ENCODE measurements at regions not wholly inside any gene's neighbourhood (a gene's known extent, or its start where the extent isn't known, plus 50 kb on each side); places are given as distances from the start of the nearest gene placed in this dataset.

DNA sequence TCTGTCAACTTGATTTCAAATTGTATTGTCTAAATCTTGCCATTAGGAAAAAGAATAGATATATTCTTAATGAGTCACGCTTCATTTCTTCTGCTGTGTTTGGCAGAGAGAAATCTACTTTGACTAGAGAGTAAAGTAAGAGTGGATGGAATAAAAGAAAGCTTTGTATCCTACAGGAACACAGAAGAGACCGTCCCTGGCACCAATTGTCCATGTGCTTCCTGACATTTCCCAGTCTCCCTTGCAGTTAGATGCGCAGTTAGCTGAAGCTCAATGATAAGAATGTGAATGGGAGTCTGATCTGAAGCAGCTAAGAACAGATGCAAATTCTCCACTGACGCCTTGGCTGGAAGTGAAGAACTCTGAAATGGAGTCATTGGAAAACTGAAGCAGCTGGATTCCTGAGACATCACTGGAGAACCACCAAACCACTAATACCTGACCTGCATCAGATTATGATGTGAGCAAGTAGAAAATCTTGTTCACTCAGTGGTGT is 528.2 kb upstream of the MARCKS start:
- TF ChIP-seq, protein P1, sequence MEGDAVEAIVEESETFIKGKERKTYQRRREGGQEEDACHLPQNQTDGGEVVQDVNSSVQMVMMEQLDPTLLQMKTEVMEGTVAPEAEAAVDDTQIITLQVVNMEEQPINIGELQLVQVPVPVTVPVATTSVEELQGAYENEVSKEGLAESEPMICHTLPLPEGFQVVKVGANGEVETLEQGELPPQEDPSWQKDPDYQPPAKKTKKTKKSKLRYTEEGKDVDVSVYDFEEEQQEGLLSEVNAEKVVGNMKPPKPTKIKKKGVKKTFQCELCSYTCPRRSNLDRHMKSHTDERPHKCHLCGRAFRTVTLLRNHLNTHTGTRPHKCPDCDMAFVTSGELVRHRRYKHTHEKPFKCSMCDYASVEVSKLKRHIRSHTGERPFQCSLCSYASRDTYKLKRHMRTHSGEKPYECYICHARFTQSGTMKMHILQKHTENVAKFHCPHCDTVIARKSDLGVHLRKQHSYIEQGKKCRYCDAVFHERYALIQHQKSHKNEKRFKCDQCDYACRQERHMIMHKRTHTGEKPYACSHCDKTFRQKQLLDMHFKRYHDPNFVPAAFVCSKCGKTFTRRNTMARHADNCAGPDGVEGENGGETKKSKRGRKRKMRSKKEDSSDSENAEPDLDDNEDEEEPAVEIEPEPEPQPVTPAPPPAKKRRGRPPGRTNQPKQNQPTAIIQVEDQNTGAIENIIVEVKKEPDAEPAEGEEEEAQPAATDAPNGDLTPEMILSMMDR (IDR thresholded peaks at IDR 0.05): no peak

DNA sequence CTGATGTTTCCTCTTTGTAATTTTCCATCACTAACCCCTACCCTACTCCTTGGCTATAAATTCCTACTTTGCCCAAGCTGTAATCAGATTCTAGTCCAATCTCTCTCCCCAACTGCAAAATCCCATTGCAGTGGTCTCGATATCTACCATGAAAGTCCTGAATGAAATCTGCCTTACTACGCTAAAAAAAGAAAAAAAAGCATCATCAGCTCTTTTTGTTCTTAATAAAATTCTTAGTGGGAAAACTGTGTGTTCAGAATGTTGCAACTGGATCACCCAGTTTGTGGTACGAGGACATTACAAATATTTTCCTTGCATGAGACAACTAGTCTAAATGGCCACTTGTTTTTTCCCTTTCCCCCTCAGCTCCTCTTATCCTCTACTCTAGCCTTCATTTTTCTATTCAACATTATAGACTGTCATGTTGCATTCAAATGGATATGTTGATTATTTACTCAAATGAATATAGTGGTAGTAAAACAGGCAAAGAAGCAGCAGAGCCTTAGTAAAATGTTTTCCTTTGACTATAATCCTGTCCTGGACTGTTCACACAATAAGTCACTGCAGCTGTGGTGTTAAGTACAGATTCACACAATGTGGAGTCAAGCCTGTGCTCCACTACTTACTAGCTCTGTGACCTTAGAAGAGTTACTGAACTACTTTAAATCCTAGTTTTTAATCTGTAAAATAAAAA is 527.1 kb upstream of the MARCKS start:
- TF ChIP-seq, protein P1 (IDR thresholded peaks at IDR 0.05): no peak

DNA sequence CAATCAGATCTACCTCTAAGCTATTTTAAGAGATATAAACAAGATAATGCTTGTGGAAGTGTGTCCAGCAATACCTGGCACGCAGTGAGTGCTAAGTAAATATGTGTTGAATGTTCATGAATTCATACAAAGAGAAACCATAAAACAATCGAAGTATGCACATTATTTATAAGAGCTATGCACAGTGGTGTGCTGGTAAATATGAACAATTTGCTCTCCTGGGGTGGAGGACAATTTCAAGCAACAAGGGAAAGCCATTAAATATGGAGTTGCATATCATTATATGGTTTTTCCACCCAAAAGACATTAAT is 526.6 kb upstream of the MARCKS start:
- TF ChIP-seq, protein P1 (IDR thresholded peaks at IDR 0.05): no peak

DNA sequence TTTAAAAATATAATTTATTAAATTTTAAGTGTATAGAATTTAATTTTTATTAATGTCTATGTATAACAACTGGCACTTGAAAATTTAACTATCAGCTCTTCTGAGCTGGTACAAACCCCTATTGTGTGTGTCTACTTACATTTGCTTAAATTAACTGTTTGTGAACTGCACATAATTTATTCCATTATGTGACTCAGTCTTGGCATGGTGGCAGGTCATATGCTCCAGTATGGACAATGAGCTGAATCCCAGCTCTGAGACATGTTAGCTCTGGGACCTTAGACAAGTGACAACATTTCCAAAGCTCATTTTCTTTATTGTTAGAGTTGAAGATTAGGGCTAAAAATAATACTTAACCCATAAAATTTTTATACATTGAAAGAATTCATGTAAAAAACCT is 526.1 kb upstream of the MARCKS start:
- TF ChIP-seq, protein P1 (IDR thresholded peaks at IDR 0.05): no peak

DNA sequence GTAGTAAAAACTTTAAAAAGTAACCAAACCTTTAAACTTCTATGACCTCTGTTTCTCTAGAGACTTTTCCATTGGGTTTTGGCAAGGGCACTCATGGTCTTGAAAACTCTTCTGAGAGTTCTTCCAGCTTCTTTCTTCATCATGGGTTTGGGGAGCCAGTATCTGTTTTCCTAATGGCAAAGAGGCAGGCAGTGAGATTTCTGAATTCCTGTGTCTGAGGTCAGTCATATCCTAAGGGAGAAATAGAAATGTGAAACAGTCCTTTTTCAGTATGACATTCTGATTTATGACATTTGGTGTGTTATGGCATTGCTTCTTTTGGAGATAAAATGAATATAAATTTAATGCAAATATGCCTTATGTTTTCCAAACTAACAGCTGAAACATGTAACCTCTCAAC is 518.5 kb upstream of the MARCKS start:
- TF ChIP-seq, protein P1 (IDR thresholded peaks at IDR 0.05): no peak

DNA sequence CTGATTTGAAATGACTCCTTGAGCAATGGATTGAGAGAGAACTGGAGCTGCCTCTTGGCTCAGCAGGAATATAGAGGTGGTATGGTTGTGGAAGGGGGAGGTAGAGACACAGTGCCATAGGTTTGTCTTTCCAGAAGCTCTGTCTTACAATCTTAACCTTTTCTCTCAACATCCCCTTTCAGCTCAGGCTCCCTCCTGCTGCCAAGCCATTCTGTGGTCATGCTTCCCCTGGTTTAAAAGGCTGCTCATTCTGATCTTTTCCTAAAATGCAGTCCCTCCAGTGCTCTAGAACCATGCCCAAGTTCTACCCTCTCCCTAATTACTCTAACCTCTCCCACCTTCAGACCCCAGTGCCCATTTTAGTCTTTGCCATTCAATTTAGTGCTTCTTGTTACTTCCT is 517.9 kb upstream of the MARCKS start:
- TF ChIP-seq, protein P1 (IDR thresholded peaks at IDR 0.05): no peak

DNA sequence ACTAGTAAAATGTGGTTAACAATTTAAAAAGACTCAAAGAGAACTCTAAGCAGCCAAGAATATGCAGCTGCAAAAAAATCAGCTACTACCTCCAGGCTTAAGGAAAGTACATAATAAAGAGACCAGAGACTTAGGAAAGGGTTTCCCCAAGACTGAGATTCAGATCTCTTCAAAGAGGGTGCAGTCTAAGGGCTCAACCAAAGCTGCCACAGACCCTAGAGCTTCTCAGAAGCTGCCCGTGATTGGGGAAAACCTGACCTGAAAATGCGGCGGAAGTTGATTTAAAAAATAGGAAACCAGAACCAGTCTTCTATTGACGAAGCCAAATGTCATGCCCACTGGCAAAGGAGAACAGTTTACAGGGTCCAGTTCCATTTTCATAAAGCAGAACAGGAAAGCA is 516.8 kb upstream of the MARCKS start:
- TF ChIP-seq, protein P1 (IDR thresholded peaks at IDR 0.05): no peak

DNA sequence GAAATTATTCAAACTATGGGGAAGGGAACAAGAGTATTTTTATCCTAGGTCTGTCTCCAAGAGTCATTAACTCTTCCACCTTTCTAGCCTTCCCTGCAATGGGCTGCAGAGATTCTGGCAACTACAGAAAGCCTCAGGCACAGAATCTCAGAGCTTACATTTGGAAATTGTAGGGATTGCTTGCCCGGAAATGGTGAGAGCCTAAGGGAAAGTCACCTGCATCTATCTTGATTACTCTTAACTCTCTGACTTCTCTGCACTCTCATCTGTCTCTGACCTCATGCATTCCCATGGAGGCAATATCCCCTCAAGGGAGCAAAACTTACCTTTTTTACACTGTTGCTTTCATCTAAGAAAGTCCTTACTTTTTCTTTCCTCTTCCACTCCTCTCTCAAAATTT is 513.2 kb upstream of the MARCKS start:
- TF ChIP-seq, protein P1 (IDR thresholded peaks at IDR 0.05): no peak
